ENCODE measurements at regions not wholly inside any gene's neighbourhood (a gene's known extent, or its start where the extent isn't known, plus 50 kb on each side); places are given as distances from the start of the nearest gene placed in this dataset.

DNA sequence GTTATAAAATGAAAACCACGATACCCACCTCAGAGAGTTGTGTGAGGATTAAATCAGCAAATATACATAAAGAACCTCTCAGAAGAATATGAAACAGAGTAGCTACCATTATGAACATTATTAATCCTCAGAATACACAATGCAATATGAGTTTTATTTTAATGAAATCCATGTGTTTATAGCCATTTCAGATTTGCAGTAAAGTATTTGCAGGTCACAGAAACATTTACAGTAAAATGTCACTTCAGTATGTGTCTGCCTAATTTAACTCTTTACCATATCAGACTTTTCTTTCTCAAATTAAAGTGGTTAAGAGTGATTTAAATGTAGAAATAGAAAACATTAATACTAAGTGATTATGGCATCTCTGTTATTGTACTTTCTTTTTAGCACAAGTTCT, 365.2 kb upstream of the MPDZ start:
- H2BK20ac ChIP-seq (ENCODE audit: low read depth, low read length, poor library complexity, severe bottlenecking), result no peak overlapping the region
- no CpG with 5 or more reads among the region's 1 CpG for WGBS (ENCODE audit: extremely low coverage, insufficient read length, low lambda C conversion rate)
- H2BK120ac ChIP-seq (ENCODE audit: low read depth, low read length, poor library complexity, severe bottlenecking), result no peak overlapping the region
- no peak overlapping the region for H3K4ac ChIP-seq (ENCODE audit: low read depth, low read length)
- H3K18ac ChIP-seq (ENCODE audit: insufficient read length, low read depth, low read length), result no peak overlapping the region
- H2BK15ac ChIP-seq (ENCODE audit: low read depth, low read length), result no peak overlapping the region
- H3K56ac ChIP-seq (ENCODE audit: insufficient read length, low read depth, low read length), result no peak overlapping the region
- Mint-ChIP-seq H3K27me3 (ENCODE audit: low read depth) (no peaks in the 10 kb centered on the region), H3K27ac (no peak overlapping the region), H3K36me3 (ENCODE audit: insufficient read depth in 1 of 3, low read depth in 3 of 3) (no peaks in the 10 kb centered on the region), H3K4me3 (no peak overlapping the region), H3K9me3 (peaks cover 2 to 7% of the 10 kb centered on the region in 2 experiments; a peak in 4 of 5 replicates), H3K4me1 (peaks cover 4% of the 10 kb centered on the region in 2 experiments; a peak in 2 of 4 replicates)
- no peak overlapping the region for H3T11ph ChIP-seq (ENCODE audit: low read length)
- no peak overlapping the region for H4K8ac ChIP-seq (replicated peaks; ENCODE audit: insufficient read length, low read depth, low read length)
- no peaks in the 10 kb centered on the region for H3K4me1 ChIP-seq (ENCODE audit: insufficient read depth, low read length)
- H2BK12ac ChIP-seq (ENCODE audit: insufficient read length, low read depth, low read length), result no peak overlapping the region
- no peak overlapping the region for H2BK5ac ChIP-seq (ENCODE audit: insufficient read length, low read length)
- no peak overlapping the region for H3K4me2 ChIP-seq (ENCODE audit: insufficient read depth, insufficient read length, low read length)
- no peaks in the 10 kb centered on the region for H4K20me1 ChIP-seq (ENCODE audit: control insufficient read depth, insufficient read depth, insufficient read length)
- H4K5ac ChIP-seq (ENCODE audit: insufficient read length, low read depth, low read length), result no peak overlapping the region
- H3K14ac ChIP-seq (ENCODE audit: insufficient read depth, low read length), result no peak overlapping the region
- no peaks in the 10 kb centered on the region for H3K79me1 ChIP-seq (ENCODE audit: insufficient read depth, low read depth, low read length, poor library complexity, severe bottlenecking)
- no peak for DNase-seq
- no peak overlapping the region for H3K23ac ChIP-seq (ENCODE audit: insufficient read length, low read depth, low read length)
- no peak overlapping the region for H2AFZ ChIP-seq (ENCODE audit: low read length)
- H3K9me3 ChIP-seq (ENCODE audit: control insufficient read depth, low read depth, low read length), result no peaks in the 10 kb centered on the region
- no peaks in the 10 kb centered on the region for H3K23me2 ChIP-seq (ENCODE audit: insufficient read length, low read depth, low read length, poor library complexity, severe bottlenecking)
- TF ChIP-seq, protein P1, sequence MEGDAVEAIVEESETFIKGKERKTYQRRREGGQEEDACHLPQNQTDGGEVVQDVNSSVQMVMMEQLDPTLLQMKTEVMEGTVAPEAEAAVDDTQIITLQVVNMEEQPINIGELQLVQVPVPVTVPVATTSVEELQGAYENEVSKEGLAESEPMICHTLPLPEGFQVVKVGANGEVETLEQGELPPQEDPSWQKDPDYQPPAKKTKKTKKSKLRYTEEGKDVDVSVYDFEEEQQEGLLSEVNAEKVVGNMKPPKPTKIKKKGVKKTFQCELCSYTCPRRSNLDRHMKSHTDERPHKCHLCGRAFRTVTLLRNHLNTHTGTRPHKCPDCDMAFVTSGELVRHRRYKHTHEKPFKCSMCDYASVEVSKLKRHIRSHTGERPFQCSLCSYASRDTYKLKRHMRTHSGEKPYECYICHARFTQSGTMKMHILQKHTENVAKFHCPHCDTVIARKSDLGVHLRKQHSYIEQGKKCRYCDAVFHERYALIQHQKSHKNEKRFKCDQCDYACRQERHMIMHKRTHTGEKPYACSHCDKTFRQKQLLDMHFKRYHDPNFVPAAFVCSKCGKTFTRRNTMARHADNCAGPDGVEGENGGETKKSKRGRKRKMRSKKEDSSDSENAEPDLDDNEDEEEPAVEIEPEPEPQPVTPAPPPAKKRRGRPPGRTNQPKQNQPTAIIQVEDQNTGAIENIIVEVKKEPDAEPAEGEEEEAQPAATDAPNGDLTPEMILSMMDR (conservative IDR thresholded peaks at IDR 0.05), result no peak
- H3K27ac ChIP-seq (ENCODE audit: insufficient read length, low read depth, low read length), result no peak overlapping the region
- no peaks in the 10 kb centered on the region for H3K79me2 ChIP-seq (ENCODE audit: insufficient read depth, low read length)
- no peak overlapping the region for H3K9ac ChIP-seq (ENCODE audit: extremely low read depth, insufficient read length, low read length)
- H4K91ac ChIP-seq (ENCODE audit: insufficient read length, low read depth, low read length), result no peak overlapping the region
- H3K27me3 ChIP-seq (ENCODE audit: insufficient read depth, low read length), result no peaks in the 10 kb centered on the region
- H2AK5ac ChIP-seq (ENCODE audit: insufficient read length, low read length), result no peak overlapping the region
